ENCODE measurements at regions not wholly inside any gene's neighbourhood (a gene's known extent, or its start where the extent isn't known, plus 50 kb on each side); places are given as distances from the start of the nearest gene placed in this dataset.

DNA sequence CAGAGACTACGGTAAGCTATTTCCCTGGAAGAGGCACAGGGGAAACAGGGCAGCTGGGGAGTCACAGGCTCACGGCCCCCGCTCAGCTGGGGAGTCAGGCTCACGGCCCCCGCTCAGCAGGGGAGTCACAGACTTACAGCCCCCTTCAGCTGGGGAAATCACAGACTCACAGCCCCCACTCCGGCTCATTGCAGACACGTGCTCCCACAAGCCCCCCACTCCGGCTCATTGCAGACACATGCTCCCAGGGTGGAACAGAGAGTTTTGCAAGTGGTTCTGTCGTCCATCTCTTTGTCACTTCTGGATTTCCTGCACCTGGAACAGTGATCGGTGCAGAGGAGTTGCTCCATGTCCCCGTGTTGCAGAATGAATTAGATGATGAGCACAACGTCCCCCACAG is 405.5 kb downstream of the CDH26 start:
- TF ChIP-seq, protein P1, sequence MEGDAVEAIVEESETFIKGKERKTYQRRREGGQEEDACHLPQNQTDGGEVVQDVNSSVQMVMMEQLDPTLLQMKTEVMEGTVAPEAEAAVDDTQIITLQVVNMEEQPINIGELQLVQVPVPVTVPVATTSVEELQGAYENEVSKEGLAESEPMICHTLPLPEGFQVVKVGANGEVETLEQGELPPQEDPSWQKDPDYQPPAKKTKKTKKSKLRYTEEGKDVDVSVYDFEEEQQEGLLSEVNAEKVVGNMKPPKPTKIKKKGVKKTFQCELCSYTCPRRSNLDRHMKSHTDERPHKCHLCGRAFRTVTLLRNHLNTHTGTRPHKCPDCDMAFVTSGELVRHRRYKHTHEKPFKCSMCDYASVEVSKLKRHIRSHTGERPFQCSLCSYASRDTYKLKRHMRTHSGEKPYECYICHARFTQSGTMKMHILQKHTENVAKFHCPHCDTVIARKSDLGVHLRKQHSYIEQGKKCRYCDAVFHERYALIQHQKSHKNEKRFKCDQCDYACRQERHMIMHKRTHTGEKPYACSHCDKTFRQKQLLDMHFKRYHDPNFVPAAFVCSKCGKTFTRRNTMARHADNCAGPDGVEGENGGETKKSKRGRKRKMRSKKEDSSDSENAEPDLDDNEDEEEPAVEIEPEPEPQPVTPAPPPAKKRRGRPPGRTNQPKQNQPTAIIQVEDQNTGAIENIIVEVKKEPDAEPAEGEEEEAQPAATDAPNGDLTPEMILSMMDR (IDR thresholded peaks at IDR 0.05; ENCODE audit: insufficient read depth, low read length, poor library complexity, severe bottlenecking), result no peak
- TF ChIP-seq EZH2phosphoT487 (conservative IDR thresholded peaks at IDR 0.05; ENCODE audit: low read length), result no peak
